ENCODE measurements at regions not wholly inside any gene's neighbourhood (a gene's known extent, or its start where the extent isn't known, plus 50 kb on each side); places are given as distances from the start of the nearest gene placed in this dataset.

- no peak overlapping the region for H3K23ac ChIP-seq (ENCODE audit: low read depth, low read length, poor library complexity)
- no peaks in the 10 kb centered on the region for H3K9me3 ChIP-seq (replicated peaks in 1 of 2; ENCODE audit: control insufficient read depth in 2 of 2, insufficient read depth in 1 of 2, low read depth in 1 of 2, low read length in 2 of 2)
- no peak overlapping the region for H3K4me3 ChIP-seq (ENCODE audit: low read length in 2 of 2)
- peaks cover 0 to 24% (median 0%) of the 10 kb centered on the region in 3 experiments for H3K27me3 ChIP-seq (ENCODE audit: control insufficient read depth in 3 of 3, insufficient read depth in 3 of 3, low read depth in 1 of 3, low read length in 3 of 3)
- H2BK5ac ChIP-seq (ENCODE audit: low read length): no peak overlapping the region
- H3K4me1 ChIP-seq (ENCODE audit: control insufficient read depth in 2 of 2, insufficient read depth in 1 of 2, low read depth in 1 of 2, low read length in 2 of 2): peaks cover 0 to 12% of the 10 kb centered on the region in 2 donors
- H3K4me2 ChIP-seq (ENCODE audit: insufficient read depth, low read length, poor library complexity, severe bottlenecking): no peak overlapping the region
- peaks cover 2% of the 10 kb centered on the region for H3K79me1 ChIP-seq (ENCODE audit: low read depth, low read length)
- H3K27ac ChIP-seq (replicated peaks; ENCODE audit: low read length): no peak overlapping the region
- H2AK5ac ChIP-seq (ENCODE audit: low read depth, low read length): no peak overlapping the region
- H3K9ac ChIP-seq (ENCODE audit: low read depth, low read length, poor library complexity): no peak overlapping the region
- no peak overlapping the region for H3K4ac ChIP-seq (ENCODE audit: low read length)
- DNase-seq (ENCODE audit: low spot score): no peak
- no peak overlapping the region for H2BK120ac ChIP-seq (ENCODE audit: low read depth, low read length)
- no peak overlapping the region for H2AFZ ChIP-seq (ENCODE audit: low read length)
- no peak overlapping the region for H4K8ac ChIP-seq (ENCODE audit: low read depth, low read length)
- H3K36me3 ChIP-seq (replicated peaks in 1 of 2; ENCODE audit: control insufficient read depth in 2 of 2, insufficient read depth in 2 of 2, low read length in 2 of 2): no peaks in the 10 kb centered on the region
- no peak overlapping the region for H2BK12ac ChIP-seq (ENCODE audit: low read length)
- no CpG with 5 or more reads among the region's 2 CpGs for WGBS, 2 donors (ENCODE audit: extremely low coverage in 2 of 2, insufficient read length in 2 of 2, insufficient replicate concordance in 1 of 2)
- H4K91ac ChIP-seq (ENCODE audit: low read depth, low read length, poor library complexity): no peak overlapping the region
- no peak overlapping the region for H2BK15ac ChIP-seq (ENCODE audit: low read length)
- no peak overlapping the region for H3K14ac ChIP-seq (ENCODE audit: low read length)
- H3K18ac ChIP-seq (ENCODE audit: low read length): peak overlapping the region; percentile 17
Measured at GRCh38 chr3:72341920-72342319, 506.3 kb downstream of the SHQ1 start.

- H3K23ac ChIP-seq (ENCODE audit: low read depth, low read length, poor library complexity): no peak overlapping the region
- no peak overlapping the region for H2BK5ac ChIP-seq (ENCODE audit: low read length)
- H3K27ac ChIP-seq (replicated peaks; ENCODE audit: low read length): no peak overlapping the region
- no peaks in the 10 kb centered on the region for H3K36me3 ChIP-seq (replicated peaks in 1 of 2; ENCODE audit: control insufficient read depth in 2 of 2, insufficient read depth in 2 of 2, low read length in 2 of 2)
- H3K27me3 ChIP-seq (ENCODE audit: control insufficient read depth in 3 of 3, insufficient read depth in 3 of 3, low read depth in 1 of 3, low read length in 3 of 3): peaks cover 0 to 22% (median 0%) of the 10 kb centered on the region in 3 experiments
- no peak overlapping the region for H2BK120ac ChIP-seq (ENCODE audit: low read depth, low read length)
- no peak overlapping the region for H3K18ac ChIP-seq (ENCODE audit: low read length)
- H3K9ac ChIP-seq (ENCODE audit: low read depth, low read length, poor library complexity): no peak overlapping the region
- H3K4me2 ChIP-seq (ENCODE audit: insufficient read depth, low read length, poor library complexity, severe bottlenecking): no peak overlapping the region
- H3K14ac ChIP-seq (ENCODE audit: low read length): no peak overlapping the region
- no peak overlapping the region for H4K91ac ChIP-seq (ENCODE audit: low read depth, low read length, poor library complexity)
- no CpG with 5 or more reads among the region's 5 CpGs for WGBS, 2 donors (ENCODE audit: extremely low coverage in 2 of 2, insufficient read length in 2 of 2, insufficient replicate concordance in 1 of 2)
- no peak overlapping the region for H2BK12ac ChIP-seq (ENCODE audit: low read length)
- H2AK5ac ChIP-seq (ENCODE audit: low read depth, low read length): no peak overlapping the region
- no peak overlapping the region for H3K4me3 ChIP-seq (ENCODE audit: low read length in 2 of 2)
- no peak overlapping the region for H4K8ac ChIP-seq (ENCODE audit: low read depth, low read length)
- no peak overlapping the region for H2BK15ac ChIP-seq (ENCODE audit: low read length)
- no peak overlapping the region for H3K4ac ChIP-seq (ENCODE audit: low read length)
- H3K4me1 ChIP-seq (ENCODE audit: control insufficient read depth in 2 of 2, insufficient read depth in 1 of 2, low read depth in 1 of 2, low read length in 2 of 2): peaks cover 0 to 13% of the 10 kb centered on the region in 2 donors
- H2AFZ ChIP-seq (ENCODE audit: low read length): no peak overlapping the region
- peaks cover 2% of the 10 kb centered on the region for H3K79me1 ChIP-seq (ENCODE audit: low read depth, low read length)
- no peaks in the 10 kb centered on the region for H3K9me3 ChIP-seq (replicated peaks in 1 of 2; ENCODE audit: control insufficient read depth in 2 of 2, insufficient read depth in 1 of 2, low read depth in 1 of 2, low read length in 2 of 2)
- no peak for DNase-seq (ENCODE audit: low spot score)
Measured at GRCh38 chr3:72341380-72341770, 506.9 kb downstream of the SHQ1 start.

- Histone ChIP-seq H3K18ac (ENCODE audit: low read length) (no peak overlapping the region), H3K79me1 (ENCODE audit: low read depth, low read length) (peaks cover 2% of the 10 kb centered on the region), H4K8ac (ENCODE audit: low read depth, low read length) (no peak overlapping the region)
Measured at GRCh38 chr3:72340476-72341379, 507.5 kb downstream of the SHQ1 start.

GRCh38 chr3:72340056-72340455 lies 508.2 kb downstream of the SHQ1 start:
- no peak overlapping the region for H2BK15ac ChIP-seq (ENCODE audit: low read length)
- H2BK12ac ChIP-seq (ENCODE audit: low read length): no peak overlapping the region
- peaks cover 5 to 16% of the 10 kb centered on the region in 2 donors for H3K4me1 ChIP-seq (ENCODE audit: control insufficient read depth in 2 of 2, insufficient read depth in 1 of 2, low read depth in 1 of 2, low read length in 2 of 2)
- H2AFZ ChIP-seq (ENCODE audit: low read length): no peak overlapping the region
- no peak overlapping the region for H3K4me2 ChIP-seq (ENCODE audit: insufficient read depth, low read length, poor library complexity, severe bottlenecking)
- H3K9me3 ChIP-seq (replicated peaks in 1 of 2; ENCODE audit: control insufficient read depth in 2 of 2, insufficient read depth in 1 of 2, low read depth in 1 of 2, low read length in 2 of 2): no peaks in the 10 kb centered on the region
- H3K4ac ChIP-seq (ENCODE audit: low read length): no peak overlapping the region
- no peak overlapping the region for H2AK5ac ChIP-seq (ENCODE audit: low read depth, low read length)
- no CpG with 5 or more reads among the region's 9 CpGs for WGBS, 2 donors (ENCODE audit: extremely low coverage in 2 of 2, insufficient read length in 2 of 2, insufficient replicate concordance in 1 of 2)
- H3K27ac ChIP-seq (replicated peaks; ENCODE audit: low read length): no peak overlapping the region
- no peak overlapping the region for H4K8ac ChIP-seq (ENCODE audit: low read depth, low read length)
- H3K23ac ChIP-seq (ENCODE audit: low read depth, low read length, poor library complexity): no peak overlapping the region
- no peak overlapping the region for H2BK120ac ChIP-seq (ENCODE audit: low read depth, low read length)
- H4K91ac ChIP-seq (ENCODE audit: low read depth, low read length, poor library complexity): no peak overlapping the region
- peaks cover 2% of the 10 kb centered on the region for H3K79me1 ChIP-seq (ENCODE audit: low read depth, low read length)
- H3K14ac ChIP-seq (ENCODE audit: low read length): no peak overlapping the region
- H3K18ac ChIP-seq (ENCODE audit: low read length): no peak overlapping the region
- DNase-seq (ENCODE audit: low spot score): no peak
- H3K4me3 ChIP-seq (ENCODE audit: low read length in 2 of 2): no peak overlapping the region
- H3K9ac ChIP-seq (ENCODE audit: low read depth, low read length, poor library complexity): no peak overlapping the region
- H3K27me3 ChIP-seq (ENCODE audit: control insufficient read depth in 3 of 3, insufficient read depth in 3 of 3, low read depth in 1 of 3, low read length in 3 of 3): peaks cover 0 to 18% (median 0%) of the 10 kb centered on the region in 3 experiments
- no peaks in the 10 kb centered on the region for H3K36me3 ChIP-seq (replicated peaks in 1 of 2; ENCODE audit: control insufficient read depth in 2 of 2, insufficient read depth in 2 of 2, low read length in 2 of 2)
- no peak overlapping the region for H2BK5ac ChIP-seq (ENCODE audit: low read length)

More at GRCh38 chr3:72340476-72341379, 507.5 kb downstream of the SHQ1 start:
- H2BK12ac ChIP-seq (ENCODE audit: low read length): no peak overlapping the region
- no peak overlapping the region for H2BK5ac ChIP-seq (ENCODE audit: low read length)
- H2BK15ac ChIP-seq (ENCODE audit: low read length): no peak overlapping the region
- no peaks in the 10 kb centered on the region for H3K36me3 ChIP-seq (replicated peaks in 1 of 2; ENCODE audit: control insufficient read depth in 2 of 2, insufficient read depth in 2 of 2, low read length in 2 of 2)
- peak overlapping the region; percentile 6 for H2AK5ac ChIP-seq (ENCODE audit: low read depth, low read length)
- H4K91ac ChIP-seq (ENCODE audit: low read depth, low read length, poor library complexity): no peak overlapping the region
- no peak overlapping the region for H3K4me2 ChIP-seq (ENCODE audit: insufficient read depth, low read length, poor library complexity, severe bottlenecking)
- peaks cover 0 to 22% (median 0%) of the 10 kb centered on the region in 3 experiments for H3K27me3 ChIP-seq (ENCODE audit: control insufficient read depth in 3 of 3, insufficient read depth in 3 of 3, low read depth in 1 of 3, low read length in 3 of 3)
- no CpG with 5 or more reads among the region's 12 CpGs for WGBS, 2 donors (ENCODE audit: extremely low coverage in 2 of 2, insufficient read length in 2 of 2, insufficient replicate concordance in 1 of 2)
- peaks cover 0 to 13% of the 10 kb centered on the region in 2 donors for H3K4me1 ChIP-seq (ENCODE audit: control insufficient read depth in 2 of 2, insufficient read depth in 1 of 2, low read depth in 1 of 2, low read length in 2 of 2)
- no peak overlapping the region for H2AFZ ChIP-seq (ENCODE audit: low read length)
- DNase-seq (ENCODE audit: low spot score): no peak
- H3K4me3 ChIP-seq (ENCODE audit: low read length in 2 of 2): no peak overlapping the region
- no peaks in the 10 kb centered on the region for H3K9me3 ChIP-seq (replicated peaks in 1 of 2; ENCODE audit: control insufficient read depth in 2 of 2, insufficient read depth in 1 of 2, low read depth in 1 of 2, low read length in 2 of 2)
- no peak overlapping the region for H3K4ac ChIP-seq (ENCODE audit: low read length)
- H3K23ac ChIP-seq (ENCODE audit: low read depth, low read length, poor library complexity): no peak overlapping the region
- H3K9ac ChIP-seq (ENCODE audit: low read depth, low read length, poor library complexity): no peak overlapping the region
- H3K14ac ChIP-seq (ENCODE audit: low read length): no peak overlapping the region
- H3K27ac ChIP-seq (replicated peaks; ENCODE audit: low read length): no peak overlapping the region
- no peak overlapping the region for H2BK120ac ChIP-seq (ENCODE audit: low read depth, low read length)

Measured in neuronal stem cell (in vitro differentiated cells).